Fibroblast of the aortic adventitia (primary cell): ENCODE measurements at regions not wholly inside any gene's neighbourhood (a gene's known extent, or its start where the extent isn't known, plus 50 kb on each side); places are given as distances from the start of the nearest gene placed in this dataset.

ENCODE experiments used
- DNase-seq: peaks from one replicate; pipeline ENCODE4 v3.0.0-alpha.2; 2010; ENCODE audit warnings: low read depth
- H3K4me3 ChIP-seq: 2 replicates; pipeline ENCODE4 v1.5.1; 2011; ENCODE audit warnings: low read depth, mild to moderate bottlenecking, control low read depth, low read length, moderate library complexity
- TF ChIP-seq, protein P1 (sequence below): IDR thresholded peaks from 2 replicates; pipeline ENCODE4 v1.5.1; 2011; ENCODE audit warnings: mild to moderate bottlenecking, low read length, control low read depth, inconsistent platforms; ENCODE audit not compliant: insufficient read depth

DNA sequence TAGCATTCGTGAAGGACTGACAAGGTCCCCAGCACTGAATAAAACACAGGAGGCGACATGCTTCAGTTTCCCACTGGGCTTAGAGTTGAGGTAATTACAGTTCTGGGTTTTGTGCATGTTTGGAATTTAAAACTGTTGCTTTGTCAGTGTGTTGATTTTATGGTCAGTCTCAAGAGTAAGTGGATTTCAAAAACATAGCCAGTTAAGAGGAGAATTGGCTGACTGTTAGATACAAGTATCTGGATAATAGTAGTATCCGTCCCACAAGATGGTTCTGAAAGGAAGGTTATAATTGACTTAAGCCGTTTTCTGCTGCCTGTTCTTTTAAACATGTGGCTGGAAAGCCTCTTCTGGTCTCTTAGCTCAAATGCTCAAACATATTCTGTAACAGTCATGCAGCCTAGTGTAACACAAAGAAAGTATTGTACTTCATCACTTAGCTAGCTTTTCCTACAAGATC is 170.9 kb downstream of the POLR1F start:
- TF ChIP-seq, protein P1, sequence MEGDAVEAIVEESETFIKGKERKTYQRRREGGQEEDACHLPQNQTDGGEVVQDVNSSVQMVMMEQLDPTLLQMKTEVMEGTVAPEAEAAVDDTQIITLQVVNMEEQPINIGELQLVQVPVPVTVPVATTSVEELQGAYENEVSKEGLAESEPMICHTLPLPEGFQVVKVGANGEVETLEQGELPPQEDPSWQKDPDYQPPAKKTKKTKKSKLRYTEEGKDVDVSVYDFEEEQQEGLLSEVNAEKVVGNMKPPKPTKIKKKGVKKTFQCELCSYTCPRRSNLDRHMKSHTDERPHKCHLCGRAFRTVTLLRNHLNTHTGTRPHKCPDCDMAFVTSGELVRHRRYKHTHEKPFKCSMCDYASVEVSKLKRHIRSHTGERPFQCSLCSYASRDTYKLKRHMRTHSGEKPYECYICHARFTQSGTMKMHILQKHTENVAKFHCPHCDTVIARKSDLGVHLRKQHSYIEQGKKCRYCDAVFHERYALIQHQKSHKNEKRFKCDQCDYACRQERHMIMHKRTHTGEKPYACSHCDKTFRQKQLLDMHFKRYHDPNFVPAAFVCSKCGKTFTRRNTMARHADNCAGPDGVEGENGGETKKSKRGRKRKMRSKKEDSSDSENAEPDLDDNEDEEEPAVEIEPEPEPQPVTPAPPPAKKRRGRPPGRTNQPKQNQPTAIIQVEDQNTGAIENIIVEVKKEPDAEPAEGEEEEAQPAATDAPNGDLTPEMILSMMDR, result no peak
- no peak overlapping the region for H3K4me3 ChIP-seq
- peak; percentile 40 for DNase-seq

DNA sequence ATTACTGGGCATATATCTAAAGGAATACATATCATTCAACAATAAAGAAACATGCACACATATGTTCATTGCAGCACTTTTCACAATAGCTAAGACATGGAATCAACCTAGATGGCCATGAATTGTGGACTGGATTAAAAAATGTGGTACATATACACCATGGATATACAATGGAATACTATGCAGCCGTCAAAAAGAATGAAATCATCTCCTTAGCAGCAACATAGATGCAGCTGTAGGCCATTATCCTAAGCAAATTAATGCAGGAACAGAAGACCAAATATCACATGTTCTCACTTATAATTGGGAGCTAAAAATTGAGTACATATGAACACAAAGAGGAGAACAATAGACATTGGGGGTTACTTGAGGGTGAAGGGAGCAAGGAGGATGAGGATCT is 175.6 kb downstream of the POLR1F start:
- DNase-seq, result no peak
- no peak overlapping the region for H3K4me3 ChIP-seq
- TF ChIP-seq, protein P1, result no peak

DNA sequence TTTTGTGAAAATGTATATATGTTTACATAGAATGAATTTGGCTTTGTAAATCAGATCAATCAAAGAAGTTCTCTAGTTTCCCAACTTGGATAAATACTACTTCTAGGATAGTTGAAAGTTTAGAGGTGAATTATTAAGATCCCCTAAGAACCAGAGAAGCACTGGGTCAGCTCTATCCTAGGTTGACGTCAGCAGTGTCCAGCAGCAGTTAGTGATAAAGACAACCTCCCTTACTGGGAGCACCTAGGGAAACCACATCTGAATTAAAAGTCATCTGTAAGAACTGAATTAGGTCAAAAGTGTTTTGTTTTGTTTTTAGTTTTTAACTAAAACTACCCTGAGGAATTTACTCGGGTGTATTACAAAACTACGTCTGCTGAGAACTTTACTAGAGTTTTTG is 178.0 kb downstream of the POLR1F start:
- no peak for DNase-seq
- TF ChIP-seq, protein P1, result no peak
- no peak overlapping the region for H3K4me3 ChIP-seq

DNA sequence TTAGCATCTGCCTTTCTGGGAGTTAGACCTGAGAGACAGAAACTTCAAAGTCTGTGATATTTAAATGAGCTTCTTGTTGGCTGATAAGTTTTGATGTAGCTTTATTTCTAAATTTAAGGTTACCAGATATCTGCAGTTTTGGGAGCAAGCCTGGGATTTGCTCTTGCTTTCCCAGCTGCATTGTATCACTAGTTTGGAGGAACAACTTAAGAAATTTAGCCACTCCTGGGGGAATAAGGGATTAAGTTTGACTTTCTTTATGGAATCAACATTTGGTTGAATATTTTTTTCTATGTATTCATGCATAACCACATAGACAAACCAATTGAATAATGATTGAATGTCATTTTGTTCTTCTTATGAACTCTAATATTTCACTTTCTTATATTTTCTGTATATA is 178.6 kb downstream of the POLR1F start:
- TF ChIP-seq, protein P1, result no peak
- no peak for DNase-seq

DNA sequence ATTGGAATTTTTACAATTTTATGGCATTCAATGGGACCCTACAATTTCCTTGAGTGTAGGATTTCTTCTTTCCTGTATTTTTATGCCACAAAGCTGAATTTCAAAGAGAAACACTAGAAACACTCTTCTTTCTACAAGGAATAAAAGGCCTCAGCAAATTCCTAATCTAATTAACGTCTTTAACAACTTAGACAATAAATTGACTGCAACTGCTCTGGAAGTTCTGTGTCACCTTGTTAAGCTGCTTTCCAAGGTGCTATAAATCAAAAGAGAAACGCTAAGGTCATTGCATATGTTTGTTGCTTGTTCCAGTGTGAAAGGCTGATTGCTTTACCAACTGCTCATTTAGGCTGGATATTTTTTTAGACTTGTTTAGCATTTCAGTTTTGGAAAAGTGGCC is 182.2 kb downstream of the POLR1F start:
- TF ChIP-seq, protein P1, result no peak
- DNase-seq, result no peak
- no peak overlapping the region for H3K4me3 ChIP-seq

More for the DNA sequence above, 178.6 kb downstream of the POLR1F start:
- H3K4me3 ChIP-seq, result no peak overlapping the region

DNA sequence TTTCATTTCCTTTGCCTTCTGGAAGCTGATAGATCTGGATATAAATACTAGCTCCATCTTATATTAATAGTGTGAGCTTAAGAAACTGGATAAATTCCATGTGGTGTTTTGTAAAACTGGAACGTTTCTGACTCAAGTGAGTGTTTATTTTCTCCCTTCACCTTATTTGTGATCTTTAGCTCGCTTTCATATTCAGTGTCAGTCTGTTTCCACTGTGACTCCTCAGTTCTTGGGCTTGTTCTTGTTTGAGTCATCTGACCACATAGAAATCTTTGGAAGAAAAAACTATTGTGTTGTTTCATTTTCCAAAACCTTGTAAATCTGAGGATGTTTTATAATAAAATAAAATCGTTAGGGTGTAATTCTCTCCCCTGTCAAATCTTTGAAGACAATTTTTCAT is 186.4 kb downstream of the POLR1F start:
- peak; percentile 59 for DNase-seq
- H3K4me3 ChIP-seq, result no peak overlapping the region
- TF ChIP-seq, protein P1, result no peak

DNA sequence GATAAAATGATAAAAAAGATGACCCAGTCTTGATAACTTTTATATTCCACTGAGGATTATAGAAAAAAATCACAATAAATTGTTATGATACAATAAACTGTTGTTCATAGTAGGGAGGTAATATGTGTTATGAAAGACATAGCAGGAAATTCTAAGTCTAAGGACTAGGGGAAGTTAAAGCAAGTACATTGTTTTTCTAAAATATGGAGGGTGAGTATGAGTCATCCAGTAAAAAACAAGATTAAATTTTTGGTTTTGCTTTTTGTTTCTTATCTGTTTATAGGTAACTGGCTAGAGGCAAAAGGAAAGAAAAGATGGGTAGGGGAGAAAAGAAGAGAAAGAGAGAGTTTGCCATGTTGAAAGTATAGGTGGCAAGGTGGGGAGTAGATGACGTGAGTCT is 188.4 kb downstream of the POLR1F start:
- DNase-seq, result no peak

More for the DNA sequence above, 188.4 kb downstream of the POLR1F start:
- H3K4me3 ChIP-seq, result no peak overlapping the region
- TF ChIP-seq, protein P1, result no peak
